GM12865 (cell line): ENCODE measurements at regions not wholly inside any gene's neighbourhood (a gene's known extent, or its start where the extent isn't known, plus 50 kb on each side); places are given as distances from the start of the nearest gene placed in this dataset.
"Not testable (repeated sequence)": the region's sequence is repeated elsewhere in the genome, so short reads cannot be mapped to it uniquely, and the experiment has no call there.

Source experiments
- DNase-seq: peaks from one replicate; pipeline ENCODE4 v3.0.0; 2010; ENCODE audit warnings: low read depth
- H3K4me3 ChIP-seq: 2 replicates; pipeline ENCODE4 v1.5.1; 2011; ENCODE audit warnings: mild to moderate bottlenecking, low read depth, low read length, control low read depth
- TF ChIP-seq, protein P1 (sequence below): IDR thresholded peaks from 2 replicates; pipeline ENCODE4 v1.5.1; 2011; ENCODE audit warnings: low read length, control low read depth, low read depth, inconsistent platforms; ENCODE audit not compliant: insufficient read depth; ENCODE audit errors: missing control alignments

DNA sequence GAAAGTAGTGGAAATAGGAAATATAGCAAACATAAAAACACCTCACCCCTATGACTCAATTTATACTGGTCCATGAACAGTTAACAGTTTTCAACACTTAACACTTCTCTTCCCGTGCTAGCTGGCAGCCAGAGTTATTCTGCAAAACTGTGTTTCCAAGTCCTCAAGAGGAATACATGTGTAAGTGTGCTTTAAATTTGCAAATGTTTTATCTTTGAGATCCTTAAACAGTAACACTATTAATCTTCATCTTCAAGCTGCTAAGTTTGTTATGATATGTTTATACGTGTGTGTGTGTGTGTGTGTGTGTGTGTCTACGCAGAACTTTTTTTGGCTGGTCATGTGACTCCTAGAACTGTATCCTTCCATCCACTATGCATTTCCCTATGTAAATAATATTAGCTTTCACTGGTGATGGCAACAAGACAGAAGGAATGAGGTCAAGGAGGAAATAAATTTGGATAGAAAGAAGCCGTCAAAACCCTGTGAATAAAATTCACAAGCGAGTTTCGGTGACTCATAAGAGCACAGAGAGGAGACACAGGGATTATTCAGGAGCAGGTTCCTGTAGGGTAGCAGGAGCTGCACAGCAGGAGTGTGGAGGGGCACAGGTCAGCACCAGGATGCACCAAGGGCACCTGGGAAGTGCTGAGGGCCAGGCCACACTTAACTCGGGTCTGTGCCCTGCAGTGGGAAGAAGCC is 105.9 kb upstream of the ETV6 start:
- no peak for DNase-seq
- H3K4me3 ChIP-seq: no peak overlapping the region
- TF ChIP-seq, protein P1, sequence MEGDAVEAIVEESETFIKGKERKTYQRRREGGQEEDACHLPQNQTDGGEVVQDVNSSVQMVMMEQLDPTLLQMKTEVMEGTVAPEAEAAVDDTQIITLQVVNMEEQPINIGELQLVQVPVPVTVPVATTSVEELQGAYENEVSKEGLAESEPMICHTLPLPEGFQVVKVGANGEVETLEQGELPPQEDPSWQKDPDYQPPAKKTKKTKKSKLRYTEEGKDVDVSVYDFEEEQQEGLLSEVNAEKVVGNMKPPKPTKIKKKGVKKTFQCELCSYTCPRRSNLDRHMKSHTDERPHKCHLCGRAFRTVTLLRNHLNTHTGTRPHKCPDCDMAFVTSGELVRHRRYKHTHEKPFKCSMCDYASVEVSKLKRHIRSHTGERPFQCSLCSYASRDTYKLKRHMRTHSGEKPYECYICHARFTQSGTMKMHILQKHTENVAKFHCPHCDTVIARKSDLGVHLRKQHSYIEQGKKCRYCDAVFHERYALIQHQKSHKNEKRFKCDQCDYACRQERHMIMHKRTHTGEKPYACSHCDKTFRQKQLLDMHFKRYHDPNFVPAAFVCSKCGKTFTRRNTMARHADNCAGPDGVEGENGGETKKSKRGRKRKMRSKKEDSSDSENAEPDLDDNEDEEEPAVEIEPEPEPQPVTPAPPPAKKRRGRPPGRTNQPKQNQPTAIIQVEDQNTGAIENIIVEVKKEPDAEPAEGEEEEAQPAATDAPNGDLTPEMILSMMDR: no peak

DNA sequence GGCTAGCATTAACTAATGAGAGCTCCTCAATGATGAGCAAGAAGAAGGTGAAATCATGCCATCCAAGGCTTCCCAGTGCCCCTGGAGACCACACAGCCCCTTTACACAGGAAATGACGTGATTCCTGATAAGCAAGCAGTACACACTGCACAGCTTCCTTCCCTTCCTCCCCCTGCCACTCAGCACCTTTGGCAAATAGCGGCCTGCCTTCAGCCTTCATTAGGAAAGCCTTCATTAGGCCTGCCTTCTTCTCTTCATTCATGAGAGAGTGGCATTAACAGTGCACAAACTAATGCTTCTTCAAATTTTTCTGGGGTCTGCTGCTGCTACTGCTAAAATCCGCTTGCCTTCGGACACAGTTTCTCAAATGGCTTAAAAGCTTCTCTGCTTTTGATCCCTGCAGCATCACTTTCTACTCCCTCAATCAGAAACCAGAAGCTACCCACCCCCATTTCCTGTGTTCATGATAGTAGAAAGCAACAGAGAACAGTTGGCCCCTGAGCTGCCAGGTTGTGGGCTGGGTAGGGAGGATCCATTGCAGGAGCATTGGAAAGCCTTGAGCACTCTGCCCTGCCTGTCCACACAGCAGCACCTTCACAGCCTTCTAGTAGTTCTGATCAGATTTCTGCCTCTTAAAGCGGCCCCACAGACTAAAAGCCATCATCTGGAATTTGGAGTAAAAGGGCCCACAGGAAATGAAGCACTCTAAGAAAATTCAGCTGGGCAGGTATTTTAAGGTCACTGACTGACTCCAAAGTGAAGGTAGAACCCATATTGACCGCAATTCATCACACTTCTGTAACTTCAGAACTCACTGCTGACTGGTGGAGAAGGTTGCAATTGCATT is 103.8 kb upstream of the ETV6 start:
- peak overlapping the region; percentile 40 for H3K4me3 ChIP-seq
- TF ChIP-seq, protein P1: no peak
- DNase-seq: peak; percentile 89

DNA sequence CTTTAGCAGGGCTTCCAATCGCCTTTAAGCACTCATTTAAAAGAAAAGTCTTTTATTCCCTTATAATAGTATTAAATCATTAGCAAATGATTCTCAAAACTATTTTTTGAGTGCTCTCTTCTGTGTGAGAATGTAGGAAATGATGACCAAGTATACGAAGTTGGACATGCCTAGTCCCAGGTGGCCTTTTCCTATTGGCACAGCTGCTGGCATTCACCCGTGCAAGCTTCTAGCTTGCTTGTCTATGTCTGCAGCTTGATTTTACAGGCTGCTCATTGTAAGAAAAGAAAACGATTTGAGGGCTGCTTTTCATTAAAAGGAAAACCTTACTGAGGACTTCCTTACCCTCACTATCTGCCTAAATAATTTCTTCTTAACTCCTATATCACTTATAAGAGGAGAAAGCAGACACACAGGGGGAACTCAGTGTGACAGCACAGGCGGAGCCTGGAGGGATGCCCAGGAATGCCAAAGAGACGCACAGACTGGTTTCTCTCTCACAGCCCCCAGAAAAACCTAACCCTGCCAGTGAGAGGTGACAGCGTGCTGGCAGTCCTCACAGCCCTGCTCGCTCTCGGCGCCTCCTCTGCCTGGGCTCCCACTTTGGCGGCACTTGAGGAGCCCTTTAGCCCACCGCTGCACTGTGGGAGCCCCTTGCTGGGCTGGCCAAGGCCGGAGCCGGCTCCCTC is 102.7 kb upstream of the ETV6 start:
- peak overlapping the region; percentile 40 for H3K4me3 ChIP-seq
- not testable (repeated sequence) for DNase-seq

DNA sequence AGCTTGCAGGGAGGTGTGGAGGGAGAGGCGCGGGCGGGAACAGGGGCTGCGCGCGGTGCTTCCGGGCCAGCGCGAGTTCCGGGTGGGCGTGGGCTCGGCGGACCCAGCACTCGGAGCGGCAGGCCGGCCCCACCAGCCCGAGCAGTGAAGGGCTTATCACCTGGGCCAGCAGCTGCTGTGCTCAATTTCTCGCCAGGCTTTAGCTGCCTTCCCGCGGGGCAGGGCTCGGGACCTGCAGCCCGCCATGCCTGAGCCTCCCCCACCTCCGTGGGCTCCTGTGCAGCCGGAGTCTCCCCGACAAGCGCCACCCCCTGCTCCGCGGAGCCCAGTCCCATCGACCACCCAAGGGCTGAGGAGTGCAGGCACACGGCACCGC is 102.2 kb upstream of the ETV6 start:
- H3K4me3 ChIP-seq, DNase-seq: not testable (repeated sequence)

DNA sequence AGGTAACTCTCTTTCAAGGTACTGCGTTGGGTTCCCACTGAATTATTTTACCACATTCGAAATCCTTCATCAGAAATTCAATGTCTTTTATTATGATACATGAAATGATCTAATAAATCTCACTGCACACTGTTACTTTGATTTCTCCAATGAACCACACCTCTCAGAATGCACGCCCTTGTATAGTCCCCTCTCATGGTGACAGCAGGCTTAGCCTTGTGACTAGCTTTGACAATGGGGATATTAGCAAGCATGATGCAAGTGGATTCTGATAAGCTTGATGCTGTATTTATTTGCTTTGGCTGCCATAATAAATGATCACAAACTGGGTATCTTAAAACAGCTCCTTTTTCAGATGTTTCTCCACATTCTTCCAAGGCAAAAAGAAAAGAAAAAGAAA is 100.4 kb upstream of the ETV6 start:
- H3K4me3 ChIP-seq: no peak overlapping the region
- DNase-seq: no peak
- TF ChIP-seq, protein P1: no peak

DNA sequence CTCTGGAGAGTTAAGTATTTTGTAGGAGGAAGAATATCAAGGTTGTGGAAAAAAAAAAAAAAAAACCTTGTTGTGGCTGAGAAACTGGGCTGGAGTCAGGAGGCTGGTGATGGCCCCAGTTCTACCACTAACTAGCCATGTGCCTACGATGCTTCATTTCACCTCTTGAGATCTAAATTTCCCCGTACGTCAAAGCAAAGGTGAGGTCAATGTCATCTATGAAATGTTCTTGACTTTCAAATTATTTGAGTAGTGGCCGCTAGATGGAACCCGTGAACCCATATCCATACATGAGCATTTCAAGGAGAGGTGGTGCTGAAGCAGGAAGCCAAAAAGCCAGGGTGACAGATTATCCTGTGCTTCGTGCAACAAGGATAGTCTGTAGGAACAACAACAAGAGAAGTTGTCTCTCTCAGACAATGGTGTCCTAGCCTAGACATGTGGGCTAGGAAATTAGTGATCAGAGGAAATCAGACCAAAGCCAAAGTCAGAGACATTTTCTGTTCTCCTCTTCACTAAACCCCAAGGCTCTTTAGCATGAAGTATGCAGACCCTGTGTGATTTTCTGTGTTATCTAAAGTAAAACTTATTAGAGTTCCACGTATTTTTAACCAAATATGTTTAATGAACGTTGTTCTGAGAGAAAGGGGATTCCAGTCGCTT is 95.5 kb upstream of the ETV6 start:
- no peak overlapping the region for H3K4me3 ChIP-seq
- peak; percentile 92 for DNase-seq
- TF ChIP-seq, protein P1: peak; percentile 59

GRCh38 chr12:11555195-11555594 is 94.3 kb upstream of the ETV6 start:
- DNase-seq: no peak
- no peak overlapping the region for H3K4me3 ChIP-seq
- TF ChIP-seq, protein P1: no peak
